Small intestine (tissue), 7 donors: ENCODE measurements at regions not wholly inside any gene's neighbourhood (a gene's known extent, or its start where the extent isn't known, plus 50 kb on each side); places are given as distances from the start of the nearest gene placed in this dataset.
"Not testable (repeated sequence)": the region's sequence is repeated elsewhere in the genome, so short reads cannot be mapped to it uniquely, and the experiment has no call there.

Source experiments
- DNase-seq, 2 donors: peaks; one replicate each; pipeline versions ENCODE4 v3.0.0 to v3.0.0-alpha.2; 2013
- FAIRE-seq: peaks from 2 replicates; lab custom pipeline; 2012; peaks lifted over from hg19 to GRCh38; lab: Jason Lieb, UNC
- H3K27ac ChIP-seq, 3 donors: one replicate each; pipeline ENCODE4 v1.5.1; 2013; ENCODE audit warnings: low read length in 2 of 3, mild to moderate bottlenecking in 2 of 3, control low read depth in 1 of 3, inconsistent platforms in 1 of 3, low read depth in 1 of 3, moderate library complexity in 1 of 3
- H3K27me3 ChIP-seq, 3 donors: one replicate each; pipeline ENCODE4 v1.6.1; 2013; ENCODE audit warnings: low read length in 3 of 3, inconsistent platforms in 1 of 3; ENCODE audit not compliant: control insufficient read depth in 3 of 3, insufficient read depth in 3 of 3
- H3K36me3 ChIP-seq, 3 donors: one replicate each; pipeline ENCODE4 v1.6.1; 2013; ENCODE audit warnings: low read length in 3 of 3, inconsistent platforms in 1 of 3, low read depth in 1 of 3, mild to moderate bottlenecking in 1 of 3, moderate library complexity in 1 of 3; ENCODE audit not compliant: control insufficient read depth in 3 of 3, insufficient read depth in 2 of 3
- H3K4me1 ChIP-seq, 3 donors: one replicate each; pipeline ENCODE4 v1.6.1; 2013; ENCODE audit warnings: low read length in 2 of 3, inconsistent platforms in 1 of 3, low read depth in 1 of 3, mild to moderate bottlenecking in 1 of 3, moderate library complexity in 1 of 3; ENCODE audit not compliant: control insufficient read depth in 3 of 3, insufficient read depth in 2 of 3
- H3K4me3 ChIP-seq, 3 donors: one replicate each; pipeline ENCODE4 v1.5.1; 2013; ENCODE audit warnings: low read length in 3 of 3, control low read depth in 1 of 3, inconsistent platforms in 1 of 3, low read depth in 1 of 3, mild to moderate bottlenecking in 1 of 3, moderate library complexity in 1 of 3
- H3K9me3 ChIP-seq, 2 donors: one replicate each; pipeline ENCODE4 v1.6.1; 2013; ENCODE audit warnings: low read depth in 1 of 2, low read length in 1 of 2; ENCODE audit not compliant: control insufficient read depth in 2 of 2, insufficient read depth in 1 of 2
- WGBS, 3 donors: extraction: QIAGEN DNeasy Blood & Tissue Kit; methylation state at CpG; one replicate each; pipeline ENCODE4 v1.1.7; 2013; 5-methylcytosine and 5-hydroxymethylcytosine counted together
- donor health status: healthy with polysubstance abuse.
- donor health status: control.
- donor health status: control.
- donor health status: Bipolar disorder and iron deficiency.
- donor health status: healthy.

GRCh38 chr2:163086940-163087339, 248.4 kb upstream of the KCNH7 start:
- Histone ChIP-seq H3K36me3 (no peaks in the 10 kb centered on the region), H3K27me3 (no peaks in the 10 kb centered on the region), H3K27ac (no peak overlapping the region), H3K9me3 (peaks cover 0 to 18% of the 10 kb centered on the region in 2 donors), H3K4me1 (no peaks in the 10 kb centered on the region), H3K4me3 (no peak overlapping the region)
- FAIRE-seq: no peak
- WGBS, 3 donors: 79 to 89% (median 85%) methylated on average over 1 of the region's 1 CpG
- DNase-seq: no peak

- not testable (repeated sequence) for H3K4me1 ChIP-seq, FAIRE-seq, H3K27me3 ChIP-seq, H3K4me3 ChIP-seq, H3K36me3 ChIP-seq
- Histone ChIP-seq H3K27ac (peak overlapping the region in 1 of 3 donors; percentile 61), H3K9me3 (peaks cover 0 to 22% of the 10 kb centered on the region in 2 donors)
- peak; percentile 26 to 69 for DNase-seq
- 57 to 59% (median 59%) methylated on average over 12 of the region's 12 CpGs for WGBS, 3 donors
These were observed 246.9 kb upstream of the KCNH7 start for GRCh38 chr2:163085366-163086024.

- Histone ChIP-seq H3K4me1 (no peaks in the 10 kb centered on the region), H3K27ac (no peak overlapping the region), H3K4me3 (no peak overlapping the region), H3K27me3 (no peaks in the 10 kb centered on the region), H3K9me3 (peaks cover 0 to 32% of the 10 kb centered on the region in 2 donors), H3K36me3 (no peaks in the 10 kb centered on the region)
- DNase-seq (no peak), FAIRE-seq (no peak)
These were observed 243.2 kb upstream of the KCNH7 start for GRCh38 chr2:163081754-163082153.

GRCh38 chr2:163077241-163077640, 238.7 kb upstream of the KCNH7 start:
- H3K27me3 ChIP-seq: no peaks in the 10 kb centered on the region
- H3K4me3 ChIP-seq: no peak overlapping the region
- no peaks in the 10 kb centered on the region for H3K36me3 ChIP-seq
- peaks cover 0 to 18% of the 10 kb centered on the region in 2 donors for H3K9me3 ChIP-seq
- WGBS, 3 donors: 0 to 11% (median 9%) methylated on average over 1 of the region's 1 CpG
- FAIRE-seq (no peak), DNase-seq (peak in 1 of 2 donors; percentile 14)
- H3K27ac ChIP-seq: no peak overlapping the region
- H3K4me1 ChIP-seq: no peaks in the 10 kb centered on the region

- Histone ChIP-seq H3K9me3 (peaks cover 0 to 22% of the 10 kb centered on the region in 2 donors), H3K36me3 (no peaks in the 10 kb centered on the region), H3K27ac (no peak overlapping the region), H3K4me3 (no peak overlapping the region), H3K4me1 (peaks cover 0 to 6% (median 0%) of the 10 kb centered on the region in 3 donors), H3K27me3 (no peaks in the 10 kb centered on the region)
- FAIRE-seq: no peak
- DNase-seq: peak in 1 of 2 donors; percentile 17
These were observed 227.5 kb upstream of the KCNH7 start for GRCh38 chr2:163066085-163066484.

- no peak overlapping the region for H3K27ac ChIP-seq
- H3K4me3 ChIP-seq: no peak overlapping the region
- no peaks in the 10 kb centered on the region for H3K36me3 ChIP-seq
- DNase-seq: no peak
- 68 to 72% (median 69%) methylated on average over 3 of the region's 3 CpGs for WGBS, 3 donors
- H3K9me3 ChIP-seq: peaks cover 0 to 12% of the 10 kb centered on the region in 2 donors
- FAIRE-seq: no peak
- H3K27me3 ChIP-seq: no peaks in the 10 kb centered on the region
- peaks cover 0 to 6% (median 0%) of the 10 kb centered on the region in 3 donors for H3K4me1 ChIP-seq
These were observed 224.0 kb upstream of the KCNH7 start for GRCh38 chr2:163062524-163062923.

GRCh38 chr2:163046615-163047014, 208.0 kb upstream of the KCNH7 start:
- no peak overlapping the region for H3K4me3 ChIP-seq
- 63 to 81% (median 69%) methylated on average over 2 of the region's 2 CpGs for WGBS, 3 donors
- FAIRE-seq (no peak), DNase-seq (no peak)
- H3K27me3 ChIP-seq: no peaks in the 10 kb centered on the region
- H3K9me3 ChIP-seq: no peaks in the 10 kb centered on the region
- no peak overlapping the region for H3K27ac ChIP-seq
- no peaks in the 10 kb centered on the region for H3K36me3 ChIP-seq
- no peaks in the 10 kb centered on the region for H3K4me1 ChIP-seq

GRCh38 chr2:163045830-163046229, 207.3 kb upstream of the KCNH7 start:
- DNase-seq (no peak), FAIRE-seq (no peak)
- no peak overlapping the region for H3K4me3 ChIP-seq
- H3K9me3 ChIP-seq: no peaks in the 10 kb centered on the region
- no peaks in the 10 kb centered on the region for H3K27me3 ChIP-seq
- WGBS, 3 donors: 23 to 38% (median 25%) methylated on average over 2 of the region's 2 CpGs
- H3K27ac ChIP-seq: no peak overlapping the region
- no peaks in the 10 kb centered on the region for H3K4me1 ChIP-seq
- no peaks in the 10 kb centered on the region for H3K36me3 ChIP-seq

- Histone ChIP-seq H3K36me3 (no peaks in the 10 kb centered on the region), H3K4me3 (no peak overlapping the region), H3K4me1 (no peaks in the 10 kb centered on the region), H3K9me3 (no peaks in the 10 kb centered on the region), H3K27ac (no peak overlapping the region), H3K27me3 (no peaks in the 10 kb centered on the region)
- FAIRE-seq (no peak), DNase-seq (peak in 1 of 2 donors; percentile 5)
- 31 to 57% (median 49%) methylated on average over 3 of the region's 3 CpGs for WGBS, 3 donors
These were observed 205.5 kb upstream of the KCNH7 start for GRCh38 chr2:163044114-163044513.
